WTC11 (cell line): ENCODE measurements at regions not wholly inside any gene's neighbourhood (a gene's known extent, or its start where the extent isn't known, plus 50 kb on each side); places are given as distances from the start of the nearest gene placed in this dataset.

Source experiments
- ATAC-seq: fragments of 200-7000 bp; cut with Tn5 transposase; 2 replicates; pipeline ENCODE4 v1.10.0; 2021; ENCODE audit warnings: mild to moderate bottlenecking, moderate library complexity
- CTCF ChIA-PET: fragments of 300-600 bp; sonication (Branson Sonifier 250); formaldehyde crosslinking; loops from one replicate; lab custom pipeline; 2021; ENCODE audit warnings: antibody characterized with exemption; lab: Charles Lee
- POLR2A ChIA-PET: fragments of 350-600 bp; sonication (Branson Sonifier 250); formaldehyde crosslinking; loops from one replicate; lab custom pipeline; 2021; ENCODE audit warnings: antibody characterized with exemption; lab: Charles Lee
- DNase-seq: peaks from one replicate; pipeline ENCODE4 v3.0.0; 2021; ENCODE audit warnings: low spot score
- H3K27ac Mint-ChIP-seq: 2 replicates; pipeline ENCODE4 v1.8.0; 2021; ENCODE audit warnings: mixed read lengths
- H3K27me3 Mint-ChIP-seq: 2 replicates; pipeline ENCODE4 v1.8.0; 2021; ENCODE audit warnings: low read depth, mild to moderate bottlenecking, moderate library complexity, mixed read lengths
- H3K36me3 Mint-ChIP-seq: 2 replicates; pipeline ENCODE4 v1.8.0; 2021; ENCODE audit warnings: mixed read lengths
- H3K4me1 Mint-ChIP-seq: 2 replicates; pipeline ENCODE4 v1.8.0; 2022; ENCODE audit warnings: mixed read lengths
- H3K4me3 Mint-ChIP-seq: 2 replicates; pipeline ENCODE4 v1.8.0; 2021; ENCODE audit warnings: mild to moderate bottlenecking, moderate library complexity, mixed read lengths
- H3K9me3 Mint-ChIP-seq: 2 replicates; pipeline ENCODE4 v1.8.0; 2021; ENCODE audit warnings: mixed read lengths
- HMGA2 ChIP-seq: fragments of 250-450 bp; sonication (Bioruptor Pico); IDR thresholded peaks from 2 replicates; pipeline ENCODE4 v1.4.0; 2021; ENCODE audit warnings: mild to moderate bottlenecking, moderate library complexity
- KAT7 ChIP-seq: sonication (generic); formaldehyde crosslinking; IDR thresholded peaks from 2 replicates; pipeline ENCODE4 v1.8.1; 2023; ENCODE audit warnings: missing genetic modification reagents, mild to moderate bottlenecking, borderline replicate concordance
- MAX ChIP-seq: sonication (generic); formaldehyde crosslinking; IDR thresholded peaks from 2 replicates; pipeline ENCODE4 v1.8.0; 2022; ENCODE audit warnings: mild to moderate bottlenecking, missing genetic modification reagents
- NR1H2 ChIP-seq: sonication (generic); formaldehyde crosslinking; IDR thresholded peaks from 2 replicates; pipeline ENCODE4 v1.9.0; 2021; ENCODE audit warnings: mild to moderate bottlenecking, moderate library complexity, missing genetic modification reagents
- PRRX2 ChIP-seq: fragments of 250-450 bp; sonication (Bioruptor Pico); IDR thresholded peaks from 2 replicates; pipeline ENCODE4 v1.8.0; 2021; ENCODE audit warnings: mild to moderate bottlenecking
- ZBTB21 ChIP-seq: sonication (generic); formaldehyde crosslinking; IDR thresholded peaks from 2 replicates; pipeline ENCODE4 v1.8.1; 2023; ENCODE audit warnings: mild to moderate bottlenecking, missing genetic modification reagents, borderline replicate concordance
- ZNF317 ChIP-seq: sonication (generic); formaldehyde crosslinking; IDR thresholded peaks from 2 replicates; pipeline ENCODE4 v1.8.1; 2023; ENCODE audit warnings: low read depth, mild to moderate bottlenecking, moderate library complexity, missing genetic modification reagents, borderline replicate concordance
- ZNF425 ChIP-seq: fragments of 250-450 bp; sonication (Bioruptor Pico); conservative IDR thresholded peaks from 2 replicates; pipeline ENCODE4 v1.9.0; 2021; ENCODE audit warnings: mild to moderate bottlenecking
- TF ChIP-seq, protein P1 (sequence below): sonication (generic); formaldehyde crosslinking; IDR thresholded peaks from 2 replicates; pipeline ENCODE4 v1.8.1; 2023; ENCODE audit warnings: mild to moderate bottlenecking, missing genetic modification reagents, borderline replicate concordance
- TF ChIP-seq, protein P2 (sequence below): sonication (generic); formaldehyde crosslinking; IDR thresholded peaks from 2 replicates; pipeline ENCODE4 v1.8.0; 2023; ENCODE audit warnings: missing genetic modification reagents
- TF ChIP-seq, protein P3 (sequence below): fragments of 250-450 bp; sonication (Bioruptor Pico); IDR thresholded peaks from 2 replicates; pipeline ENCODE4 v1.9.0; 2021; ENCODE audit warnings: mild to moderate bottlenecking
- TF ChIP-seq, protein P4 (sequence below): fragments of 250-450 bp; sonication (Bioruptor Pico); IDR thresholded peaks from 2 replicates; pipeline ENCODE4 v1.9.0; 2021; ENCODE audit warnings: mild to moderate bottlenecking, borderline replicate concordance

- TF ChIP-seq, protein P1, sequence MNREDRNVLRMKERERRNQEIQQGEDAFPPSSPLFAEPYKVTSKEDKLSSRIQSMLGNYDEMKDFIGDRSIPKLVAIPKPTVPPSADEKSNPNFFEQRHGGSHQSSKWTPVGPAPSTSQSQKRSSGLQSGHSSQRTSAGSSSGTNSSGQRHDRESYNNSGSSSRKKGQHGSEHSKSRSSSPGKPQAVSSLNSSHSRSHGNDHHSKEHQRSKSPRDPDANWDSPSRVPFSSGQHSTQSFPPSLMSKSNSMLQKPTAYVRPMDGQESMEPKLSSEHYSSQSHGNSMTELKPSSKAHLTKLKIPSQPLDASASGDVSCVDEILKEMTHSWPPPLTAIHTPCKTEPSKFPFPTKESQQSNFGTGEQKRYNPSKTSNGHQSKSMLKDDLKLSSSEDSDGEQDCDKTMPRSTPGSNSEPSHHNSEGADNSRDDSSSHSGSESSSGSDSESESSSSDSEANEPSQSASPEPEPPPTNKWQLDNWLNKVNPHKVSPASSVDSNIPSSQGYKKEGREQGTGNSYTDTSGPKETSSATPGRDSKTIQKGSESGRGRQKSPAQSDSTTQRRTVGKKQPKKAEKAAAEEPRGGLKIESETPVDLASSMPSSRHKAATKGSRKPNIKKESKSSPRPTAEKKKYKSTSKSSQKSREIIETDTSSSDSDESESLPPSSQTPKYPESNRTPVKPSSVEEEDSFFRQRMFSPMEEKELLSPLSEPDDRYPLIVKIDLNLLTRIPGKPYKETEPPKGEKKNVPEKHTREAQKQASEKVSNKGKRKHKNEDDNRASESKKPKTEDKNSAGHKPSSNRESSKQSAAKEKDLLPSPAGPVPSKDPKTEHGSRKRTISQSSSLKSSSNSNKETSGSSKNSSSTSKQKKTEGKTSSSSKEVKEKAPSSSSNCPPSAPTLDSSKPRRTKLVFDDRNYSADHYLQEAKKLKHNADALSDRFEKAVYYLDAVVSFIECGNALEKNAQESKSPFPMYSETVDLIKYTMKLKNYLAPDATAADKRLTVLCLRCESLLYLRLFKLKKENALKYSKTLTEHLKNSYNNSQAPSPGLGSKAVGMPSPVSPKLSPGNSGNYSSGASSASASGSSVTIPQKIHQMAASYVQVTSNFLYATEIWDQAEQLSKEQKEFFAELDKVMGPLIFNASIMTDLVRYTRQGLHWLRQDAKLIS (CRISPR knock-in tag): no peak
- TF ChIP-seq, protein P2, sequence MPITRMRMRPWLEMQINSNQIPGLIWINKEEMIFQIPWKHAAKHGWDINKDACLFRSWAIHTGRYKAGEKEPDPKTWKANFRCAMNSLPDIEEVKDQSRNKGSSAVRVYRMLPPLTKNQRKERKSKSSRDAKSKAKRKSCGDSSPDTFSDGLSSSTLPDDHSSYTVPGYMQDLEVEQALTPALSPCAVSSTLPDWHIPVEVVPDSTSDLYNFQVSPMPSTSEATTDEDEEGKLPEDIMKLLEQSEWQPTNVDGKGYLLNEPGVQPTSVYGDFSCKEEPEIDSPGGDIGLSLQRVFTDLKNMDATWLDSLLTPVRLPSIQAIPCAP: no peak
- TF ChIP-seq ZNF425 (CRISPR knock-in tag) (no peak), KAT7 (CRISPR knock-in tag) (no peak), ZNF317 (CRISPR knock-in tag) (no peak)
- TF ChIP-seq, protein P3, sequence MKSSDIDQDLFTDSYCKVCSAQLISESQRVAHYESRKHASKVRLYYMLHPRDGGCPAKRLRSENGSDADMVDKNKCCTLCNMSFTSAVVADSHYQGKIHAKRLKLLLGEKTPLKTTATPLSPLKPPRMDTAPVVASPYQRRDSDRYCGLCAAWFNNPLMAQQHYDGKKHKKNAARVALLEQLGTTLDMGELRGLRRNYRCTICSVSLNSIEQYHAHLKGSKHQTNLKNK (CRISPR knock-in tag): no peak
Observed at GRCh38 chr1:165119086-165119485, 237.4 kb downstream of the LMX1A start (continued).

DNA sequence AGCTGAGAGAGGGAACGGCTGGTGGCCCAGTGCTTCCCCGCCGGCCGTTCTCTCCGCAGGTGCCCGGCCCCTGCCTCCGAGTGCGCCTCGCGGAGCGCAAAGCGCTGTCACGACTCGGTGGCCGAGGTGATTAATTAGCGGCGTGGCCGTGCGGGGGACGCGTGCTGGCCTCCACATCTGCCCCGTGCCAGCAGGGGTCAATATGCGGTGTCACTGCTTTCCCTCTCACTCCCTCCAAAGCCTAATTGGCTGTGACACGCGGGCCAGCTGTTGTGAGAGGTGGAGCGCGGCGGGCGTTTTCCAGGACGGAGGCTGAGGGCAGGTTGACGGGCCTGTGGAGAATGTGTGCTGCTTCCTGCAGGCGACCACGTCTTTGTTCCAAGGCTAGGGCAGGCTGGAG is 239.0 kb downstream of the LMX1A start:
- no peaks in the 10 kb centered on the region for H3K36me3 Mint-ChIP-seq
- H3K27ac Mint-ChIP-seq: no peak overlapping the region
- peak overlapping the region; percentile 56 for H3K4me3 Mint-ChIP-seq
- ChIA-PET POLR2A (no interaction called here), CTCF (interaction anchor here (1.2 to 2.1 kb wide), 2 partner anchors 12 to 250 kb away, joined by 8 to 30 read pairs; no protein-coding TSS in a partner anchor)
- ATAC-seq (peak; percentile 69), DNase-seq (peak; percentile 61)
- H3K27me3 Mint-ChIP-seq: peaks cover 67% of the 10 kb centered on the region
- no peaks in the 10 kb centered on the region for H3K9me3 Mint-ChIP-seq
- H3K4me1 Mint-ChIP-seq: peaks cover 10% of the 10 kb centered on the region
- TF ChIP-seq HMGA2 (no peak), ZBTB21 (0 out of 2 replicates have a peak, but pooled peaks have one; percentile 21), MAX (CRISPR knock-in tag) (peak; percentile 65)

DNA sequence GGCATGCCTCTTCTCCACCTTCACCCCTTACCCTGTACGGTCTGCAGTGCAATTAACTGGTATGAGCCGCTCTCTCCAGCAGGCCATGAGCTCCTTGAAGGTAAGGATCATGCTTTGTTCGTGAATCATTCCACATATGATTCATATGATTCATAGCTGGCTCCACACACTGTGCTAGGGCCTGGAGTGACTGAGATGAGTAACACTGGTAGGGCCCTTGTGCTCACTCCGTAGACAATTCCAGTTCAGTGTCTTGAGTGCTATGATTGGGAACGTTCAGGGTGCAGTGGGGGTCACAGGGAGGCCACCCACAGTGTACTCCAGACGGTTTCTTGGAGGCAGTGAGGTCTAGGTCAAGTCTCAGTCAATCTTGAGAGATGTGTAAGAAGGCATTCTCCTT is 239.8 kb downstream of the LMX1A start:
- no peak for DNase-seq
- Mint-ChIP-seq H3K4me3 (peak overlapping the region; percentile 56; the same call in 1 of the 2 replicates), H3K9me3 (no peaks in the 10 kb centered on the region), H3K4me1 (peaks cover 10% of the 10 kb centered on the region), H3K36me3 (no peaks in the 10 kb centered on the region), H3K27ac (no peak overlapping the region), H3K27me3 (peaks cover 61% of the 10 kb centered on the region)
- ChIA-PET CTCF (interaction anchor here (0.6 to 2.1 kb wide), 3 partner anchors 12 to 252 kb away, joined by 3 to 30 read pairs (median 8); no protein-coding TSS in a partner anchor), POLR2A (interaction anchor here (0.5 kb wide), 1 partner anchor 12 kb away, joined by 4 read pairs; no protein-coding TSS in a partner anchor)
- TF ChIP-seq, protein P4, sequence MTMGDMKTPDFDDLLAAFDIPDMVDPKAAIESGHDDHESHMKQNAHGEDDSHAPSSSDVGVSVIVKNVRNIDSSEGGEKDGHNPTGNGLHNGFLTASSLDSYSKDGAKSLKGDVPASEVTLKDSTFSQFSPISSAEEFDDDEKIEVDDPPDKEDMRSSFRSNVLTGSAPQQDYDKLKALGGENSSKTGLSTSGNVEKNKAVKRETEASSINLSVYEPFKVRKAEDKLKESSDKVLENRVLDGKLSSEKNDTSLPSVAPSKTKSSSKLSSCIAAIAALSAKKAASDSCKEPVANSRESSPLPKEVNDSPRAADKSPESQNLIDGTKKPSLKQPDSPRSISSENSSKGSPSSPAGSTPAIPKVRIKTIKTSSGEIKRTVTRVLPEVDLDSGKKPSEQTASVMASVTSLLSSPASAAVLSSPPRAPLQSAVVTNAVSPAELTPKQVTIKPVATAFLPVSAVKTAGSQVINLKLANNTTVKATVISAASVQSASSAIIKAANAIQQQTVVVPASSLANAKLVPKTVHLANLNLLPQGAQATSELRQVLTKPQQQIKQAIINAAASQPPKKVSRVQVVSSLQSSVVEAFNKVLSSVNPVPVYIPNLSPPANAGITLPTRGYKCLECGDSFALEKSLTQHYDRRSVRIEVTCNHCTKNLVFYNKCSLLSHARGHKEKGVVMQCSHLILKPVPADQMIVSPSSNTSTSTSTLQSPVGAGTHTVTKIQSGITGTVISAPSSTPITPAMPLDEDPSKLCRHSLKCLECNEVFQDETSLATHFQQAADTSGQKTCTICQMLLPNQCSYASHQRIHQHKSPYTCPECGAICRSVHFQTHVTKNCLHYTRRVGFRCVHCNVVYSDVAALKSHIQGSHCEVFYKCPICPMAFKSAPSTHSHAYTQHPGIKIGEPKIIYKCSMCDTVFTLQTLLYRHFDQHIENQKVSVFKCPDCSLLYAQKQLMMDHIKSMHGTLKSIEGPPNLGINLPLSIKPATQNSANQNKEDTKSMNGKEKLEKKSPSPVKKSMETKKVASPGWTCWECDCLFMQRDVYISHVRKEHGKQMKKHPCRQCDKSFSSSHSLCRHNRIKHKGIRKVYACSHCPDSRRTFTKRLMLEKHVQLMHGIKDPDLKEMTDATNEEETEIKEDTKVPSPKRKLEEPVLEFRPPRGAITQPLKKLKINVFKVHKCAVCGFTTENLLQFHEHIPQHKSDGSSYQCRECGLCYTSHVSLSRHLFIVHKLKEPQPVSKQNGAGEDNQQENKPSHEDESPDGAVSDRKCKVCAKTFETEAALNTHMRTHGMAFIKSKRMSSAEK (CRISPR knock-in tag): no peak
- TF ChIP-seq NR1H2 (CRISPR knock-in tag) (no peak), PRRX2 (CRISPR knock-in tag) (no peak)
- ATAC-seq: no peak
